ENCODE measurements at regions not wholly inside any gene's neighbourhood (a gene's known extent, or its start where the extent isn't known, plus 50 kb on each side); places are given as distances from the start of the nearest gene placed in this dataset.
"Not testable (repeated sequence)": the region's sequence is repeated elsewhere in the genome, so short reads cannot be mapped to it uniquely, and the experiment has no call there.

- H3K4me3 Mint-ChIP-seq (ENCODE audit: unreplicated experiment) = no peak overlapping the region
- no peaks in the 10 kb centered on the region for H3K4me1 Mint-ChIP-seq (ENCODE audit: low read depth)
- H3K27ac Mint-ChIP-seq (ENCODE audit: unreplicated experiment) = no peak overlapping the region
- no peak for TF ChIP-seq CTCF (IDR thresholded peaks at IDR 0.05)
- DNase-seq (ENCODE audit: low spot score) = no peak
- no peaks in the 10 kb centered on the region for H3K27me3 Mint-ChIP-seq (ENCODE audit: low read depth)
- no peaks in the 10 kb centered on the region for H3K36me3 Mint-ChIP-seq (ENCODE audit: low read depth)
- H3K9me3 Mint-ChIP-seq (ENCODE audit: low read depth) = peaks cover 8% of the 10 kb centered on the region
These were observed 1170.7 kb downstream of the FSCB start for GRCh38 chr14:43336351-43336750.

- not testable (repeated sequence) for H3K4me1 Mint-ChIP-seq (ENCODE audit: low read depth); H3K36me3 Mint-ChIP-seq (ENCODE audit: low read depth); H3K27ac Mint-ChIP-seq (ENCODE audit: unreplicated experiment); H3K4me3 Mint-ChIP-seq (ENCODE audit: unreplicated experiment); H3K9me3 Mint-ChIP-seq (ENCODE audit: low read depth); H3K27me3 Mint-ChIP-seq (ENCODE audit: low read depth)
- peak; percentile 79 for DNase-seq (ENCODE audit: low spot score)
These were observed 1180.3 kb downstream of the FSCB start for GRCh38 chr14:43326501-43327407.

- no peaks in the 10 kb centered on the region for H3K36me3 Mint-ChIP-seq (ENCODE audit: low read depth)
- H3K27me3 Mint-ChIP-seq (ENCODE audit: low read depth) = no peaks in the 10 kb centered on the region
- no peak overlapping the region for H3K27ac Mint-ChIP-seq (ENCODE audit: unreplicated experiment)
- TF ChIP-seq CTCF (IDR thresholded peaks at IDR 0.05) = no peak
- peaks cover 5% of the 10 kb centered on the region for H3K9me3 Mint-ChIP-seq (ENCODE audit: low read depth)
- no peak overlapping the region for H3K4me3 Mint-ChIP-seq (ENCODE audit: unreplicated experiment)
- H3K4me1 Mint-ChIP-seq (ENCODE audit: low read depth) = no peaks in the 10 kb centered on the region
- no peak for DNase-seq (ENCODE audit: low spot score)
These were observed 1190.7 kb downstream of the FSCB start for GRCh38 chr14:43316427-43316826.

GRCh38 chr14:43313719-43314118, 1193.4 kb downstream of the FSCB start:
- Mint-ChIP-seq H3K27me3 (ENCODE audit: low read depth) (no peaks in the 10 kb centered on the region), H3K4me1 (ENCODE audit: low read depth) (no peaks in the 10 kb centered on the region), H3K9me3 (ENCODE audit: low read depth) (peaks cover 5% of the 10 kb centered on the region), H3K36me3 (ENCODE audit: low read depth) (no peaks in the 10 kb centered on the region), H3K4me3 (ENCODE audit: unreplicated experiment) (no peak overlapping the region), H3K27ac (ENCODE audit: unreplicated experiment) (no peak overlapping the region)
- no peak for TF ChIP-seq CTCF (IDR thresholded peaks at IDR 0.05)
- DNase-seq (ENCODE audit: low spot score) = no peak

- DNase-seq (ENCODE audit: low spot score) = no peak
- Mint-ChIP-seq H3K36me3 (ENCODE audit: low read depth) (no peaks in the 10 kb centered on the region), H3K4me3 (ENCODE audit: unreplicated experiment) (no peak overlapping the region), H3K9me3 (ENCODE audit: low read depth) (no peaks in the 10 kb centered on the region), H3K27ac (ENCODE audit: unreplicated experiment) (no peak overlapping the region), H3K4me1 (ENCODE audit: low read depth) (no peaks in the 10 kb centered on the region), H3K27me3 (ENCODE audit: low read depth) (no peaks in the 10 kb centered on the region)
- no peak for TF ChIP-seq CTCF (IDR thresholded peaks at IDR 0.05)
These were observed 1198.5 kb downstream of the FSCB start for GRCh38 chr14:43308421-43309110.

All from chondrocyte (in vitro differentiated cells).